RWPE2 (cell line): ENCODE measurements at regions not wholly inside any gene's neighbourhood (a gene's known extent, or its start where the extent isn't known, plus 50 kb on each side); places are given as distances from the start of the nearest gene placed in this dataset.

ENCODE experiments used
- ATAC-seq: fragments of 200-7000 bp; cut with Tn5 transposase; 3 replicates; pipeline ENCODE4 v1.9.1; 2021; ENCODE audit warnings: low read depth
- DNase-seq: peaks from one replicate; pipeline ENCODE4 v3.0.0-alpha.2; 2020; ENCODE audit warnings: low spot score
- H3K27ac ChIP-seq: fragments of 450-650 bp; 2 replicates; pipeline ENCODE4 v1.5.1; 2017; ENCODE audit warnings: mild to moderate bottlenecking; ENCODE audit not compliant: poor library complexity, severe bottlenecking
- H3K27me3 ChIP-seq: fragments of 250-450 bp; sonication (Bioruptor Pico); 2 replicates; pipeline ENCODE4 v1.5.1; 2021; ENCODE audit warnings: mild to moderate bottlenecking, moderate library complexity; ENCODE audit not compliant: insufficient read depth, poor library complexity, severe bottlenecking
- H3K36me3 ChIP-seq: fragments of 250-450 bp; sonication (Bioruptor Pico); 2 replicates; pipeline ENCODE4 v1.5.1; 2020; ENCODE audit warnings: low read depth, mild to moderate bottlenecking, moderate library complexity
- H3K4me1 ChIP-seq: fragments of 250-450 bp; sonication (Bioruptor Pico); 2 replicates; pipeline ENCODE4 v1.5.1; 2021; ENCODE audit warnings: mild to moderate bottlenecking, moderate library complexity; ENCODE audit not compliant: insufficient read depth, poor library complexity, severe bottlenecking
- H3K4me3 ChIP-seq: fragments of 250-450 bp; sonication (Bioruptor Pico); 2 replicates; pipeline ENCODE4 v1.5.1; 2021; ENCODE audit warnings: mild to moderate bottlenecking, moderate library complexity; ENCODE audit not compliant: severe bottlenecking
- H3K9me3 ChIP-seq: fragments of 250-450 bp; sonication (Bioruptor Pico); 2 replicates; pipeline ENCODE4 v1.5.1; 2021; ENCODE audit warnings: mild to moderate bottlenecking, moderate library complexity; ENCODE audit not compliant: severe bottlenecking
- TF ChIP-seq, protein P1 (sequence below): fragments of 450-650 bp; IDR thresholded peaks from one replicate; pipeline ENCODE4 v1.5.1; 2017; ENCODE audit warnings: mild to moderate bottlenecking, moderate library complexity; ENCODE audit not compliant: poor library complexity, severe bottlenecking

DNA sequence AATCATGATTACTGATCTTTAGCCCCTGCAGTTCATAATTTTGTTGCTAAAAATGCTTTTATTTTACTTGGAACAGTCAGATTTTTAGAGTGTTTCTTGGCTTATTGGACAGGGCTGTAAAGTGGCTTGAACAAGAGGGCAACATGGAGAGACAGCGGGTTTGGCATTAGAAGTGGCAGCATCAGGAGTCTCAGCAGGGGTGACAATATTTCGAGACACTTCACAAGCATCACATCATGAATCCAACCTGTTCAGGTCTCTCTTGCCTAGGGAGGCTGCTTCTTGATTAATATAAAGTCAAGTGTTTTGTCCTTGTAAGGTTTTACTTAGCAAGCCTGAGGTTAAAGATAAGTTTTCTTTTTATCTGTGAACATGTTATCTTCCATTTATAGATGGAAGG lies 2249.5 kb downstream of the LRRC4C start:
- TF ChIP-seq, protein P1, sequence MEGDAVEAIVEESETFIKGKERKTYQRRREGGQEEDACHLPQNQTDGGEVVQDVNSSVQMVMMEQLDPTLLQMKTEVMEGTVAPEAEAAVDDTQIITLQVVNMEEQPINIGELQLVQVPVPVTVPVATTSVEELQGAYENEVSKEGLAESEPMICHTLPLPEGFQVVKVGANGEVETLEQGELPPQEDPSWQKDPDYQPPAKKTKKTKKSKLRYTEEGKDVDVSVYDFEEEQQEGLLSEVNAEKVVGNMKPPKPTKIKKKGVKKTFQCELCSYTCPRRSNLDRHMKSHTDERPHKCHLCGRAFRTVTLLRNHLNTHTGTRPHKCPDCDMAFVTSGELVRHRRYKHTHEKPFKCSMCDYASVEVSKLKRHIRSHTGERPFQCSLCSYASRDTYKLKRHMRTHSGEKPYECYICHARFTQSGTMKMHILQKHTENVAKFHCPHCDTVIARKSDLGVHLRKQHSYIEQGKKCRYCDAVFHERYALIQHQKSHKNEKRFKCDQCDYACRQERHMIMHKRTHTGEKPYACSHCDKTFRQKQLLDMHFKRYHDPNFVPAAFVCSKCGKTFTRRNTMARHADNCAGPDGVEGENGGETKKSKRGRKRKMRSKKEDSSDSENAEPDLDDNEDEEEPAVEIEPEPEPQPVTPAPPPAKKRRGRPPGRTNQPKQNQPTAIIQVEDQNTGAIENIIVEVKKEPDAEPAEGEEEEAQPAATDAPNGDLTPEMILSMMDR = no peak
- Histone ChIP-seq H3K27me3 (no peaks in the 10 kb centered on the region), H3K9me3 (no peaks in the 10 kb centered on the region), H3K27ac (no peak overlapping the region), H3K4me3 (no peak overlapping the region), H3K4me1 (no peaks in the 10 kb centered on the region), H3K36me3 (no peaks in the 10 kb centered on the region)
- ATAC-seq (no peak), DNase-seq (no peak)

DNA sequence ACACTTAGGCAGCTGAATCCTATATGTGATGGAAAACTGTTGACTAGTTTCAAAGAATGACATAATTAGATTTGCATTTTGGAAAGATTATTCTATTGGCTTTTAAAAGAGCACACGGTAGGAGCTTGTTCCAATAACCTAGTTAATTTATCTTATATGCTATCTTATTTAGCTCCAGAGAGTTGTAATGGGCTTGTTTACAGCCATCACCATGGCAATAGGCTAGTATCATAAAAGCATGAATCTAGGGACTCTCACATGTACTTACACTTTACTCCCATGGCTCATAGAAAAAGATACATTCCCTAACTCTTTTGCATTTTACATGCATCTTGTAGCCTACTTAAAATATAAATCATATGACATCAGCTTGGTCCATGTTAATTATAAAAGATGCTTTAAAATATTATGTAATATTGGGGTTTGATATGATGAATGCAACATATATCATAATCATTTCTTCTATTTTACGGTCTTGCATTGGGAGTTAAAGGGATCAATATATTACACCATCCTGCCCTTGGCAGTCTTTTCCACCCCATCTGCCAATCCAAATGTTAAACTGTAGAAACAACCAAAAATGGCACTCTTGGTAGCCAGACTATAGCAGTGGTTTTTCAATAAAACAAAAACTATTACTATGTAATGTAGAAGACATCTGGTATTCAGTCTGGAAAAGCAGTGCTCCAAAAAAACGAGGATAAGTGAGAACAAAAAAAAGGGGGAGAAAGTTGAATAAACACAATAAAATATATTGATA lies 2254.0 kb downstream of the LRRC4C start:
- Histone ChIP-seq H3K27me3 (no peaks in the 10 kb centered on the region), H3K9me3 (no peaks in the 10 kb centered on the region), H3K36me3 (no peaks in the 10 kb centered on the region), H3K27ac (no peak overlapping the region), H3K4me3 (no peak overlapping the region), H3K4me1 (no peaks in the 10 kb centered on the region)
- ATAC-seq (no peak), DNase-seq (no peak)
- TF ChIP-seq, protein P1 = no peak

DNA sequence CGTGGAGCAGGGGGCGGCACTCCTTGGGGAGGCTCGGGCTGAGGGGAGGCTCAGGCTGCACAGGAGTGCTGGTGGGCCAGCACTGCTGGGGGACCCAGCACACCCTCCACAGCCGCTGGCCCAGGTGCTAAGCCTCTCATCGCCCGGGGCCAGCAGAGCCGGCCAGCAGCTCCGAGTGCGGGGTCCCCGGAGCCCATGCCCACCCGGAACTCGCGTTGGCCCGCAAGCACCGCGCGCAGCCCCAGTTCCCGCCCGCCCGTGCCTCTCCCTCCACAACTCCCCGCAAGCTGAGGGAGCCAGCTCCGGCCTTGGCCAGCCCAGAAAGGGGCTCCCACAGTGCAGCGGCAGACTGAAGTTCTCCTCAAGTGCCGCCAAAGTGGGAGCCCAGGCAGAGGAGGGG lies 2266.8 kb downstream of the LRRC4C start:
- no peak overlapping the region for H3K4me3 ChIP-seq
- H3K27ac ChIP-seq = no peak overlapping the region
- ATAC-seq = no peak
- no peaks in the 10 kb centered on the region for H3K27me3 ChIP-seq
- TF ChIP-seq, protein P1 = no peak
- no peaks in the 10 kb centered on the region for H3K36me3 ChIP-seq
- no peaks in the 10 kb centered on the region for H3K4me1 ChIP-seq
- no peaks in the 10 kb centered on the region for H3K9me3 ChIP-seq
- DNase-seq = no peak

DNA sequence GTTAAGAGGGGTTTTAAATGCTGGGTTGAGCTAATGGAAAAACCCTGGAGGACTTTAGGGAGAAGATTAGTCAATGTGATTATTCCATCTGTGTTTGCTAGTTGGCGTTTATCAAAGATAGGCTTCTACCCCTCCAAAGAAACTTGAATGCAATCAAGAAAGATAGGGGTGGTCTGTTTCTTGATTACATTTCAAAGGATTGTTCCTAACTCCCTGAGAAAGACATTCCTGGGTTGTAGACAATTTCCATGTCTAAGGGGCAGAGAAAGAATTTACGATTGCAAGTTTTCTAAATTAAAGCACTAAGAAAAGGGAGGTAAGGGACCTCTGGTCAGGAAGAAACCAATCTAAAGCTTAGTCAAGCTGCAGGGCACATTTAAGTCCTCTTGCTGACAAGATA lies 2268.7 kb downstream of the LRRC4C start:
- Histone ChIP-seq H3K36me3 (no peaks in the 10 kb centered on the region), H3K4me1 (no peaks in the 10 kb centered on the region), H3K9me3 (no peaks in the 10 kb centered on the region), H3K27ac (no peak overlapping the region), H3K27me3 (no peaks in the 10 kb centered on the region), H3K4me3 (no peak overlapping the region)
- TF ChIP-seq, protein P1 = no peak
- DNase-seq = no peak
- ATAC-seq = no peak

DNA sequence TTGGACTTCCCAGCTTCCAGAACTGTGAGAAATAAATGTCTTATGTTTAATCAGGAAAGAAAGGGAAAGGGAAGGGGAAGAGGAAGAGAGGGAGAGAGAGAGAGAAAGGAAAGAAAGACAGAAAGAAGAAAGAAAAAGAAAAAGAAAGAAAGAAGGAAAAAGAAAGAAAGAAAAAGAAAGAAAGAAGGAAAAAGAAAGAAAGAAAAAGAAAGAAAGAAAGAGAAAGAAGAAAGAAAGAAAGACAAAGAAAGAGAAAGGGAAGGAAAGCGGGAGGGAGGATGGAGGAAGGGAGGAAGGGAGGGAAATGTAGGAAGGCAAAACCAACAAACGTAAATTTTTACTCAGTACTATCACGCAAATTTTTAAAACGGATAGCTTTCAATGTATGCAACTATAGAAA lies 2281.8 kb downstream of the LRRC4C start:
- H3K27ac ChIP-seq = no peak overlapping the region
- no peak for DNase-seq
- H3K9me3 ChIP-seq = no peaks in the 10 kb centered on the region
- TF ChIP-seq, protein P1 = no peak
- H3K4me3 ChIP-seq = no peak overlapping the region
- no peaks in the 10 kb centered on the region for H3K36me3 ChIP-seq
- no peak for ATAC-seq
- H3K4me1 ChIP-seq = no peaks in the 10 kb centered on the region
- H3K27me3 ChIP-seq = no peaks in the 10 kb centered on the region
